GM23338 (cell line): ENCODE measurements at regions not wholly inside any gene's neighbourhood (a gene's known extent, or its start where the extent isn't known, plus 50 kb on each side); places are given as distances from the start of the nearest gene placed in this dataset.

Source experiments
- ATAC-seq: fragments of 200-7000 bp; cut with Tn5 transposase; 3 replicates; pipeline ENCODE4 v1.9.1; 2020
- DNase-seq: peaks from one replicate; pipeline ENCODE4 v3.0.0-alpha.2; 2015; ENCODE audit warnings: low spot score
- H2AFZ ChIP-seq: fragments of 200-600 bp; sonication (generic); 2 replicates; pipeline ENCODE4 v1.8.0; 2016; ENCODE audit warnings: antibody characterized with exemption, mild to moderate bottlenecking, moderate library complexity
- H3F3A ChIP-seq: fragments of 200-600 bp; sonication (generic); replicated peaks from 2 replicates; pipeline ENCODE4 v1.8.0; 2017; ENCODE audit warnings: antibody characterized with exemption, mixed run types, low read depth
- H3K27ac ChIP-seq: fragments of 200-600 bp; sonication (generic); 2 replicates; pipeline ENCODE4 v1.6.1; 2016; ENCODE audit warnings: low read depth
- H3K27me3 ChIP-seq: fragments of 200-600 bp; sonication (generic); 2 replicates; pipeline ENCODE4 v1.8.0; 2016; ENCODE audit warnings: mild to moderate bottlenecking, mixed run types, moderate library complexity; ENCODE audit not compliant: insufficient read depth
- H3K36me3 ChIP-seq: fragments of 200-600 bp; sonication (generic); 2 replicates; pipeline ENCODE4 v1.8.0; 2016; ENCODE audit warnings: mild to moderate bottlenecking; ENCODE audit not compliant: insufficient read depth
- H3K4me1 ChIP-seq: fragments of 200-600 bp; sonication (generic); 2 replicates; pipeline ENCODE4 v1.8.0; 2016; ENCODE audit warnings: mild to moderate bottlenecking, moderate library complexity; ENCODE audit not compliant: insufficient read depth
- H3K4me2 ChIP-seq: fragments of 200-600 bp; sonication (generic); 2 replicates; pipeline ENCODE4 v1.7.1; 2017; ENCODE audit warnings: mixed run types
- H3K4me3 ChIP-seq: fragments of 200-600 bp; sonication (generic); 2 replicates; pipeline ENCODE4 v1.6.1; 2016; ENCODE audit warnings: mixed run types
- H3K79me2 ChIP-seq: fragments of 200-600 bp; sonication (generic); replicated peaks from 2 replicates; pipeline ENCODE4 v1.8.0; 2017; ENCODE audit warnings: mild to moderate bottlenecking; ENCODE audit not compliant: insufficient read depth
- H3K9me2 ChIP-seq: fragments of 200-600 bp; sonication (generic); 2 replicates; pipeline ENCODE4 v1.8.0; 2017; ENCODE audit not compliant: insufficient read depth
- H4K20me1 ChIP-seq: fragments of 200-600 bp; sonication (generic); replicated peaks from 2 replicates; pipeline ENCODE4 v1.8.0; 2017; ENCODE audit warnings: mild to moderate bottlenecking; ENCODE audit not compliant: insufficient read depth
- H3K27ac Mint-ChIP-seq: 2 replicates; pipeline ENCODE4 v1.8.0; 2020; ENCODE audit warnings: inconsistent platforms, mild to moderate bottlenecking, moderate library complexity, mixed read lengths
- H3K27me3 Mint-ChIP-seq: 3 replicates; pipeline ENCODE4 v1.8.0; 2022; ENCODE audit warnings: low read depth, mild to moderate bottlenecking, moderate library complexity, mixed read lengths, inconsistent platforms; ENCODE audit not compliant: insufficient read depth, poor library complexity
- H3K36me3 Mint-ChIP-seq: 3 replicates; pipeline ENCODE4 v1.8.0; 2021; ENCODE audit warnings: low read depth, mild to moderate bottlenecking, inconsistent platforms, moderate library complexity, mixed read lengths
- H3K4me1 Mint-ChIP-seq: 3 replicates; pipeline ENCODE4 v1.8.0; 2020; ENCODE audit warnings: mild to moderate bottlenecking, inconsistent platforms, mixed read lengths
- H3K4me3 Mint-ChIP-seq: 3 replicates; pipeline ENCODE4 v1.8.0; 2021; ENCODE audit warnings: moderate library complexity, mild to moderate bottlenecking, inconsistent platforms, mixed read lengths
- H3K9me3 Mint-ChIP-seq: 3 replicates; pipeline ENCODE4 v1.8.0; 2020; ENCODE audit warnings: moderate library complexity, mild to moderate bottlenecking, inconsistent platforms, mixed read lengths
- CREB1 ChIP-seq: fragments of 250-450 bp; sonication (Bioruptor Pico); IDR thresholded peaks from 2 replicates; pipeline ENCODE4 v1.5.0; 2020; ENCODE audit warnings: low read depth, mild to moderate bottlenecking, moderate library complexity
- EZH2 ChIP-seq: fragments of 200-600 bp; sonication (generic); IDR thresholded peaks from one replicate; pipeline ENCODE4 v1.8.0; 2017; ENCODE audit warnings: antibody characterized with exemption, mild to moderate bottlenecking, low read depth; ENCODE audit not compliant: unreplicated experiment
- JUNB ChIP-seq: IDR thresholded peaks from one replicate; pipeline ENCODE4 v1.6.1; 2016; ENCODE audit warnings: antibody characterized with exemption; ENCODE audit not compliant: unreplicated experiment
- ZNF114 ChIP-seq: fragments of 250-450 bp; sonication (Bioruptor Pico); IDR thresholded peaks from 2 replicates; pipeline ENCODE4 v1.5.0; 2020; ENCODE audit warnings: mild to moderate bottlenecking, moderate library complexity
- ZNF462 ChIP-seq: fragments of 250-450 bp; sonication (Bioruptor Pico); IDR thresholded peaks from 2 replicates; pipeline ENCODE4 v1.5.0; 2020; ENCODE audit warnings: mild to moderate bottlenecking, moderate library complexity
- TF ChIP-seq, protein P1 (sequence below): IDR thresholded peaks from one replicate; pipeline ENCODE4 v1.6.1; 2018; ENCODE audit warnings: antibody characterized with exemption; ENCODE audit not compliant: unreplicated experiment

DNA sequence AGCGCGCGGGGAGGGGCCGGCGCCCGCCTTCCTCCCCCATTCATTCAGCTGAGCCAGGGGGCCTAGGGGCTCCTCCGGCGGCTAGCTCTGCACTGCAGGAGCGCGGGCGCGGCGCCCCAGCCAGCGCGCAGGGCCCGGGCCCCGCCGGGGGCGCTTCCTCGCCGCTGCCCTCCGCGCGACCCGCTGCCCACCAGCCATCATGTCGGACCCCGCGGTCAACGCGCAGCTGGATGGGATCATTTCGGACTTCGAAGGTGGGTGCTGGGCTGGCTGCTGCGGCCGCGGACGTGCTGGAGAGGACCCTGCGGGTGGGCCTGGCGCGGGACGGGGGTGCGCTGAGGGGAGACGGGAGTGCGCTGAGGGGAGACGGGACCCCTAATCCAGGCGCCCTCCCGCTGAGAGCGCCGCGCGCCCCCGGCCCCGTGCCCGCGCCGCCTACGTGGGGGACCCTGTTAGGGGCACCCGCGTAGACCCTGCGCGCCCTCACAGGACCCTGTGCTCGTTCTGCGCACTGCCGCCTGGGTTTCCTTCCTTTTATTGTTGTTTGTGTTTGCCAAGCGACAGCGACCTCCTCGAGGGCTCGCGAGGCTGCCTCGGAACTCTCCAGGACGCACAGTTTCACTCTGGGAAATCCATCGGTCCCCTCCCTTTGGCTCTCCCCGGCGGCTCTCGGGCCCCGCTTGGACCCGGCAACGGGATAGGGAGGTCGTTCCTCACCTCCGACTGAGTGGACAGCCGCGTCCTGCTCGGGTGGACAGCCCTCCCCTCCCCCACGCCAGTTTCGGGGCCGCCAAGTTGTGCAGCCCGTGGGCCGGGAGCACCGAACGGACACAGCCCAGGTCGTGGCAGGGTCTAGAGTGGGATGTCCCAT lies 232.8 kb downstream of the SEC14L1 start:
- Mint-ChIP-seq H3K27ac (no peak overlapping the region), H3K9me3 (no peaks in the 10 kb centered on the region), H3K27me3 (peaks cover 41% of the 10 kb centered on the region), H3K4me3 (peak overlapping the region; percentile 99), H3K4me1 (peaks cover 63% of the 10 kb centered on the region), H3K36me3 (no peaks in the 10 kb centered on the region)
- Histone ChIP-seq H3K27ac (peak overlapping the region; percentile 18; the same call in 1 of the 2 replicates), H3K27me3 (no peaks in the 10 kb centered on the region), H2AFZ (no peak overlapping the region), H3K36me3 (no peaks in the 10 kb centered on the region), H3K4me1 (peaks cover 47% of the 10 kb centered on the region), H3K4me2 (peak overlapping the region; percentile 98), H3K79me2 (peaks cover 50% of the 10 kb centered on the region), H3F3A (0 out of 2 replicates have a peak, but pooled peaks cover 11% of the 10 kb centered on the region), H4K20me1 (peaks cover 36% of the 10 kb centered on the region), H3K4me3 (peak overlapping the region; percentile 96), H3K9me2 (no peaks in the 10 kb centered on the region)
- DNase-seq = peak; percentile 71
- peak; percentile 10 for ATAC-seq
- no peak for TF ChIP-seq CREB1 (CRISPR knock-in tag)
- TF ChIP-seq JUNB = no peak
- TF ChIP-seq ZNF114 = no peak
- TF ChIP-seq, protein P1, sequence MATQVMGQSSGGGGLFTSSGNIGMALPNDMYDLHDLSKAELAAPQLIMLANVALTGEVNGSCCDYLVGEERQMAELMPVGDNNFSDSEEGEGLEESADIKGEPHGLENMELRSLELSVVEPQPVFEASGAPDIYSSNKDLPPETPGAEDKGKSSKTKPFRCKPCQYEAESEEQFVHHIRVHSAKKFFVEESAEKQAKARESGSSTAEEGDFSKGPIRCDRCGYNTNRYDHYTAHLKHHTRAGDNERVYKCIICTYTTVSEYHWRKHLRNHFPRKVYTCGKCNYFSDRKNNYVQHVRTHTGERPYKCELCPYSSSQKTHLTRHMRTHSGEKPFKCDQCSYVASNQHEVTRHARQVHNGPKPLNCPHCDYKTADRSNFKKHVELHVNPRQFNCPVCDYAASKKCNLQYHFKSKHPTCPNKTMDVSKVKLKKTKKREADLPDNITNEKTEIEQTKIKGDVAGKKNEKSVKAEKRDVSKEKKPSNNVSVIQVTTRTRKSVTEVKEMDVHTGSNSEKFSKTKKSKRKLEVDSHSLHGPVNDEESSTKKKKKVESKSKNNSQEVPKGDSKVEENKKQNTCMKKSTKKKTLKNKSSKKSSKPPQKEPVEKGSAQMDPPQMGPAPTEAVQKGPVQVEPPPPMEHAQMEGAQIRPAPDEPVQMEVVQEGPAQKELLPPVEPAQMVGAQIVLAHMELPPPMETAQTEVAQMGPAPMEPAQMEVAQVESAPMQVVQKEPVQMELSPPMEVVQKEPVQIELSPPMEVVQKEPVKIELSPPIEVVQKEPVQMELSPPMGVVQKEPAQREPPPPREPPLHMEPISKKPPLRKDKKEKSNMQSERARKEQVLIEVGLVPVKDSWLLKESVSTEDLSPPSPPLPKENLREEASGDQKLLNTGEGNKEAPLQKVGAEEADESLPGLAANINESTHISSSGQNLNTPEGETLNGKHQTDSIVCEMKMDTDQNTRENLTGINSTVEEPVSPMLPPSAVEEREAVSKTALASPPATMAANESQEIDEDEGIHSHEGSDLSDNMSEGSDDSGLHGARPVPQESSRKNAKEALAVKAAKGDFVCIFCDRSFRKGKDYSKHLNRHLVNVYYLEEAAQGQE = no peak
- no peak for TF ChIP-seq ZNF462 (CRISPR knock-in tag)
- TF ChIP-seq EZH2 = no peak
